NOMO-1 treated with dmso at 0.1 percent for 144 hours (cell line): ENCODE measurements at regions not wholly inside any gene's neighbourhood (a gene's known extent, or its start where the extent isn't known, plus 50 kb on each side); places are given as distances from the start of the nearest gene placed in this dataset.
"Not testable (repeated sequence)": the region's sequence is repeated elsewhere in the genome, so short reads cannot be mapped to it uniquely, and the experiment has no call there.

Experiments used
- DNase-seq: peaks from one replicate; lab custom pipeline; 2025; ENCODE audit not compliant: unreplicated experiment; lab: John Stamatoyannopoulos, UW

GRCh38 chr9:65454666-65455065 lies 169.7 kb upstream of the FOXD4L5 start:
- not testable (repeated sequence) for DNase-seq

- not testable (repeated sequence) for DNase-seq
These were observed 169.0 kb upstream of the FOXD4L5 start for GRCh38 chr9:65454034-65454433.

- DNase-seq: not testable (repeated sequence)
These were observed 165.0 kb upstream of the FOXD4L5 start for GRCh38 chr9:65449886-65450610.

GRCh38 chr9:65449423-65449822 lies 164.4 kb upstream of the FOXD4L5 start:
- DNase-seq: no peak

GRCh38 chr9:65447146-65447545 lies 162.1 kb upstream of the FOXD4L5 start:
- not testable (repeated sequence) for DNase-seq

GRCh38 chr9:65445991-65446390 lies 161.0 kb upstream of the FOXD4L5 start:
- not testable (repeated sequence) for DNase-seq

- DNase-seq: no peak
These were observed 159.9 kb upstream of the FOXD4L5 start for GRCh38 chr9:65444943-65445342.

- not testable (repeated sequence) for DNase-seq
These were observed 157.1 kb upstream of the FOXD4L5 start for GRCh38 chr9:65442116-65442515.

- not testable (repeated sequence) for DNase-seq
These were observed 156.4 kb upstream of the FOXD4L5 start for GRCh38 chr9:65441324-65441920.

GRCh38 chr9:65437724-65438123 lies 152.7 kb upstream of the FOXD4L5 start:
- no peak for DNase-seq

- DNase-seq: no peak
These were observed 150.5 kb upstream of the FOXD4L5 start for GRCh38 chr9:65435464-65435863.

- DNase-seq: no peak
These were observed 147.8 kb upstream of the FOXD4L5 start for GRCh38 chr9:65432722-65433323.

- no peak for DNase-seq
These were observed 147.0 kb upstream of the FOXD4L5 start for GRCh38 chr9:65432051-65432450.

- no peak for DNase-seq
These were observed 145.2 kb upstream of the FOXD4L5 start for GRCh38 chr9:65430221-65430620.

- DNase-seq: not testable (repeated sequence)
These were observed 142.4 kb upstream of the FOXD4L5 start for GRCh38 chr9:65427361-65427760.

GRCh38 chr9:65426813-65427212 lies 141.8 kb upstream of the FOXD4L5 start:
- not testable (repeated sequence) for DNase-seq

- no peak for DNase-seq
These were observed 141.2 kb upstream of the FOXD4L5 start for GRCh38 chr9:65426231-65426630.

- not testable (repeated sequence) for DNase-seq
These were observed 140.2 kb upstream of the FOXD4L5 start for GRCh38 chr9:65425183-65425582.

GRCh38 chr9:65424437-65424984 lies 139.5 kb upstream of the FOXD4L5 start:
- not testable (repeated sequence) for DNase-seq

GRCh38 chr9:65423691-65424436 lies 138.9 kb upstream of the FOXD4L5 start:
- DNase-seq: not testable (repeated sequence)
